Suprapubic skin (tissue), 3 donors: ENCODE measurements at regions not wholly inside any gene's neighbourhood (a gene's known extent, or its start where the extent isn't known, plus 50 kb on each side); places are given as distances from the start of the nearest gene placed in this dataset.

ENCODE experiments used
- CTCF ChIP-seq, 2 donors: fragments of 200-600 bp in 1 of 2; fragments of 450-650 bp in 1 of 2; sonication (generic) in 1 of 2; IDR thresholded peaks; one replicate each; pipeline ENCODE4 v1.5.1; 2016 to 2019; ENCODE audit warnings: antibody characterized with exemption in 2 of 2, mild to moderate bottlenecking in 1 of 2, moderate library complexity in 1 of 2
- POLR2A ChIP-seq, 2 donors: fragments of 450-650 bp; IDR thresholded peaks; one replicate each; pipeline ENCODE4 v1.6.1; 2017; ENCODE audit warnings: antibody characterized with exemption in 2 of 2, mild to moderate bottlenecking in 2 of 2, moderate library complexity in 2 of 2

DNA sequence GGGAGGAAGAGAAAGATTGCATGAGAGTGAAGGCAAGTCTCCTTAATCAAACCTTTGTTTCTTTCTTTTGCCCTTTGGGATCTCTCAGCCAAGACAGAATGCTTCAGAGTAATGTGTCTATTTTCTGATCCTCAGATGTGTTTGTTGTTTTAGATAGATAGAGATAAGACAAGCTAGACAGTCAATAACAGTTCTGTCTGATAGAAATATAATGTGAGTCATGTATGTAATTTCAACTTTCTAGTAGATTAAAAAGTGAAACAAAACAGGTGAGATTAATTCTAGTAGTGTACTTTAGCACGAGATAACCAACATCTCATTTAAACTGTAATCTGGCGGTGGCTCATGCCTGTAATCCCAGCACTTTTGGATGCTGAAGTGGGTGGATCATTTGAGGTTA lies 159.2 kb downstream of the GATA3 start:
- no peak for TF ChIP-seq CTCF (IDR thresholded peaks at IDR 0.05)
- no peak for TF ChIP-seq POLR2A (IDR thresholded peaks at IDR 0.05)
